GM23338 (cell line): ENCODE measurements at regions not wholly inside any gene's neighbourhood (a gene's known extent, or its start where the extent isn't known, plus 50 kb on each side); places are given as distances from the start of the nearest gene placed in this dataset.

ENCODE experiments used
- CREB1 ChIP-seq: fragments of 250-450 bp; sonication (Bioruptor Pico); IDR thresholded peaks from 2 replicates; pipeline ENCODE4 v1.5.0; 2020; ENCODE audit warnings: low read depth, mild to moderate bottlenecking, moderate library complexity
- CTCF ChIP-seq, 2 experiments: fragments of 200-600 bp in 1 of 2; sonication (generic) in 1 of 2; conservative IDR thresholded peaks; 2 replicates each; pipeline versions ENCODE4 v1.5.1 to v1.6.1; 2016 to 2017; ENCODE audit warnings: antibody characterized with exemption in 2 of 2, low read depth in 2 of 2, mild to moderate bottlenecking in 2 of 2, moderate library complexity in 1 of 2
- EZH2 ChIP-seq: fragments of 200-600 bp; sonication (generic); IDR thresholded peaks from one replicate; pipeline ENCODE4 v1.8.0; 2017; ENCODE audit warnings: antibody characterized with exemption, mild to moderate bottlenecking, low read depth; ENCODE audit not compliant: unreplicated experiment
- JUNB ChIP-seq: IDR thresholded peaks from one replicate; pipeline ENCODE4 v1.6.1; 2016; ENCODE audit warnings: antibody characterized with exemption; ENCODE audit not compliant: unreplicated experiment
- POLR2AphosphoS5 ChIP-seq: IDR thresholded peaks from 2 replicates; pipeline ENCODE4 v1.6.1; 2016; ENCODE audit warnings: antibody characterized with exemption, low read depth
- REST ChIP-seq: IDR thresholded peaks from one replicate; pipeline ENCODE4 v1.6.1; 2018; ENCODE audit warnings: antibody characterized with exemption; ENCODE audit not compliant: unreplicated experiment
- ZNF114 ChIP-seq: fragments of 250-450 bp; sonication (Bioruptor Pico); IDR thresholded peaks from 2 replicates; pipeline ENCODE4 v1.5.0; 2020; ENCODE audit warnings: mild to moderate bottlenecking, moderate library complexity

GRCh38 chr15:69661446-69661845, 208.8 kb downstream of the RPLP1 start:
- TF ChIP-seq CTCF (conservative IDR thresholded peaks at IDR 0.05; ENCODE audit: low read depth in 2 of 2) (no peak), REST (no peak), JUNB (no peak), POLR2AphosphoS5 (no peak), EZH2 (no peak), ZNF114 (CRISPR knock-in tag) (no peak), CREB1 (CRISPR knock-in tag) (no peak)
